CD14-positive monocyte (primary cell): ENCODE measurements at regions not wholly inside any gene's neighbourhood (a gene's known extent, or its start where the extent isn't known, plus 50 kb on each side); places are given as distances from the start of the nearest gene placed in this dataset.

Experiments used
- DNase-seq, 3 donors: peaks; one replicate each; pipeline ENCODE4 v3.0.0-alpha.2; 2011 to 2022
- H2AFZ ChIP-seq: 2 replicates; pipeline ENCODE4 v1.6.0; 2012; ENCODE audit warnings: mild to moderate bottlenecking, low read depth, low read length, inconsistent platforms; ENCODE audit not compliant: insufficient read depth, poor library complexity, severe bottlenecking
- H3K27ac ChIP-seq, 2 donors: 1 replicate in 1 of 2; 2 replicates in 1 of 2; pipeline ENCODE4 v1.5.1; 2012 to 2013; ENCODE audit warnings: low read length in 2 of 2, control low read depth in 1 of 2, inconsistent platforms in 1 of 2, low read depth in 1 of 2, mild to moderate bottlenecking in 1 of 2
- H3K27me3 ChIP-seq, 2 donors: one replicate each; pipeline versions ENCODE4 v1.6.0 to v1.6.1; 2011 to 2013; ENCODE audit warnings: low read length in 2 of 2; ENCODE audit not compliant: control insufficient read depth in 2 of 2, insufficient read depth in 2 of 2
- H3K36me3 ChIP-seq, 2 donors: replicated peaks in 1 of 2; 1 replicate in 1 of 2; 2 replicates in 1 of 2; pipeline versions ENCODE4 v1.5.1 to v1.6.1; 2012 to 2013; ENCODE audit warnings: low read length in 2 of 2, control low read depth in 1 of 2, inconsistent platforms in 1 of 2, mild to moderate bottlenecking in 1 of 2; ENCODE audit not compliant: insufficient read depth in 2 of 2, control insufficient read depth in 1 of 2
- H3K4me1 ChIP-seq, 2 donors: 1 replicate in 1 of 2; 2 replicates in 1 of 2; pipeline versions ENCODE4 v1.5.1 to v1.6.1; 2012 to 2013; ENCODE audit warnings: low read length in 2 of 2, control low read depth in 1 of 2, inconsistent platforms in 1 of 2, mild to moderate bottlenecking in 1 of 2, moderate library complexity in 1 of 2; ENCODE audit not compliant: insufficient read depth in 2 of 2, control insufficient read depth in 1 of 2
- H3K4me2 ChIP-seq: replicated peaks from 2 replicates; pipeline ENCODE3; 2012; ENCODE audit warnings: low read length, moderate library complexity, mild to moderate bottlenecking; ENCODE audit not compliant: poor library complexity, severe bottlenecking; ENCODE audit errors: extremely low read depth
- H3K4me3 ChIP-seq, 3 experiments: fragments of 200-600 bp in 1 of 3; sonication (generic) in 1 of 3; replicated peaks in 1 of 3; 1 replicate in 2 of 3; 2 replicates in 1 of 3; pipeline ENCODE4 v1.5.1; 2011 to 2013; ENCODE audit warnings: low read length in 3 of 3, mild to moderate bottlenecking in 3 of 3, control low read depth in 2 of 3, low read depth in 2 of 3, inconsistent platforms in 1 of 3, moderate library complexity in 1 of 3
- H3K79me2 ChIP-seq: 2 replicates; pipeline ENCODE4 v1.6.0; 2012; ENCODE audit warnings: mild to moderate bottlenecking, control low read depth, inconsistent platforms, low read length, moderate library complexity; ENCODE audit not compliant: insufficient read depth
- H3K9ac ChIP-seq: 2 replicates; pipeline ENCODE4 v1.6.0; 2017; ENCODE audit warnings: low read length, mild to moderate bottlenecking; ENCODE audit not compliant: insufficient read depth, poor library complexity, severe bottlenecking
- H3K9me3 ChIP-seq, 2 donors: replicated peaks in 1 of 2; 1 replicate in 1 of 2; 2 replicates in 1 of 2; pipeline versions ENCODE4 v1.5.1 to v1.6.1; 2012 to 2013; ENCODE audit warnings: low read length in 2 of 2, control low read depth in 1 of 2; ENCODE audit not compliant: control insufficient read depth in 1 of 2, insufficient read depth in 1 of 2
- H4K20me1 ChIP-seq: 2 replicates; pipeline ENCODE4 v1.6.0; 2012; ENCODE audit warnings: mild to moderate bottlenecking, low read length, control low read depth, moderate library complexity; ENCODE audit not compliant: insufficient read depth
- H3K27ac Mint-ChIP-seq, 7 donors: one replicate each; pipeline ENCODE4 v1.8.0; 2020; ENCODE audit warnings: mild to moderate bottlenecking in 7 of 7, mixed read lengths in 7 of 7, moderate library complexity in 6 of 7, inconsistent platforms in 2 of 7
- H3K27me3 Mint-ChIP-seq, 3 donors: one replicate each; pipeline ENCODE4 v1.8.0; 2021 to 2022; ENCODE audit warnings: low read depth in 3 of 3, mild to moderate bottlenecking in 3 of 3, mixed read lengths in 3 of 3, moderate library complexity in 3 of 3, inconsistent platforms in 1 of 3
- H3K36me3 Mint-ChIP-seq, 2 donors: one replicate each; pipeline ENCODE4 v1.8.0; 2020; ENCODE audit warnings: mixed read lengths in 2 of 2, inconsistent platforms in 1 of 2, mild to moderate bottlenecking in 1 of 2
- H3K4me1 Mint-ChIP-seq: one replicate; pipeline ENCODE4 v1.8.0; 2020; ENCODE audit warnings: mild to moderate bottlenecking, mixed read lengths
- H3K4me3 Mint-ChIP-seq, 2 donors: one replicate each; pipeline ENCODE4 v1.8.0; 2020; ENCODE audit warnings: mild to moderate bottlenecking in 2 of 2, mixed read lengths in 2 of 2, moderate library complexity in 1 of 2
- H3K9me3 Mint-ChIP-seq, 7 donors: one replicate each; pipeline ENCODE4 v1.8.0; 2020 to 2022; ENCODE audit warnings: mixed read lengths in 7 of 7, mild to moderate bottlenecking in 6 of 7, moderate library complexity in 6 of 7, inconsistent platforms in 2 of 7
- CTCF ChIP-seq: fragments of 200-600 bp; IDR thresholded peaks from one replicate; pipeline ENCODE4 v1.8.0; 2022; ENCODE audit warnings: antibody characterized with exemption, mild to moderate bottlenecking
- WGBS: methylation state at CpG from one replicate; pipeline ENCODE4 v1.1.5; 2013; ENCODE audit warnings: missing lambda C conversion rate; ENCODE audit not compliant: insufficient coverage; 5-methylcytosine and 5-hydroxymethylcytosine counted together
- intact Hi-C, 2 donors: fragments of 100-400 bp; cut with micrococcal nuclease; formaldehyde crosslinking; loops; one replicate each; pipeline versions ENCODE4 v1.15.0 to v1.15.1; 2023

- H3K4me3 Mint-ChIP-seq = no peak overlapping the region
- Histone ChIP-seq H4K20me1 (no peaks in the 10 kb centered on the region), H3K4me3 (no peak overlapping the region), H3K27me3 (no peaks in the 10 kb centered on the region), H3K27ac (no peak overlapping the region), H3K9me3 (peaks cover 0 to 6% of the 10 kb centered on the region in 2 donors), H3K4me2 (no peak overlapping the region), H2AFZ (no peak overlapping the region), H3K36me3 (no peaks in the 10 kb centered on the region), H3K4me1 (no peaks in the 10 kb centered on the region), H3K79me2 (no peaks in the 10 kb centered on the region), H3K9ac (no peak overlapping the region)
- peaks cover under 1% of the 10 kb centered on the region for H3K4me1 Mint-ChIP-seq
- peaks cover 2 to 6% (median 3%) of the 10 kb centered on the region in 3 donors for H3K27me3 Mint-ChIP-seq
- intact Hi-C loops = no loop called here
- no peaks in the 10 kb centered on the region for H3K36me3 Mint-ChIP-seq
- DNase-seq = no peak
- TF ChIP-seq CTCF = no peak
- WGBS = 81% methylated on average over 9 of the region's 10 CpGs
- peaks cover 0 to 7% (median 6%) of the 10 kb centered on the region in 7 donors for H3K9me3 Mint-ChIP-seq
- H3K27ac Mint-ChIP-seq = no peak overlapping the region
Measured at GRCh38 chr22:27445881-27446280, 355.7 kb downstream of the MN1 start.

- Histone ChIP-seq H3K9me3 (peaks cover 0 to 6% of the 10 kb centered on the region in 2 donors), H2AFZ (no peak overlapping the region), H3K4me1 (no peaks in the 10 kb centered on the region), H4K20me1 (no peaks in the 10 kb centered on the region), H3K36me3 (no peaks in the 10 kb centered on the region), H3K9ac (no peak overlapping the region), H3K4me2 (no peak overlapping the region), H3K27ac (no peak overlapping the region), H3K4me3 (no peak overlapping the region), H3K79me2 (no peaks in the 10 kb centered on the region), H3K27me3 (no peaks in the 10 kb centered on the region)
- Mint-ChIP-seq H3K27me3 (peaks cover 4 to 6% (median 6%) of the 10 kb centered on the region in 3 donors), H3K27ac (no peak overlapping the region), H3K4me1 (no peaks in the 10 kb centered on the region), H3K9me3 (peaks cover 0 to 7% (median 6%) of the 10 kb centered on the region in 7 donors), H3K4me3 (no peak overlapping the region), H3K36me3 (no peaks in the 10 kb centered on the region)
- no peak for DNase-seq
- intact Hi-C loops = no loop called here
- WGBS = 91% methylated on average over 10 of the region's 11 CpGs
- no peak for TF ChIP-seq CTCF
Measured at GRCh38 chr22:27447289-27447688, 354.3 kb downstream of the MN1 start.
